SK-N-SH (cell line): ENCODE measurements at regions not wholly inside any gene's neighbourhood (a gene's known extent, or its start where the extent isn't known, plus 50 kb on each side); places are given as distances from the start of the nearest gene placed in this dataset.
A peak's percentile ranks its signal among the peaks of the same experiment; 100 is the strongest.

Source experiments
- CTCF ChIA-PET: fragments of 300-600, 350-600 bp; formaldehyde crosslinking; extraction: SDS; loops from one replicate; lab custom pipeline; 2021; lab: Yijun Ruan, JAX
- POLR2A ChIA-PET: fragments of 350-600 bp; sonication (Branson Sonifier 250); formaldehyde crosslinking; extraction: SDS; loops from one replicate; lab custom pipeline; 2020; ENCODE audit warnings: antibody characterized with exemption, inconsistent platforms; lab: Yijun Ruan, JAX
- DNase-seq: peaks from one replicate; pipeline ENCODE4 v3.0.0; 2012
- H2AFZ ChIP-seq: fragments of 200-600 bp; sonication (generic); 2 replicates; pipeline ENCODE4 v1.8.1; 2016; ENCODE audit warnings: antibody characterized with exemption, mild to moderate bottlenecking, low read depth
- H3F3A ChIP-seq: fragments of 200-600 bp; sonication (generic); replicated peaks from 2 replicates; pipeline ENCODE3; 2016; ENCODE audit warnings: antibody characterized with exemption, mild to moderate bottlenecking; ENCODE audit not compliant: insufficient read depth
- H3K27ac ChIP-seq, 2 experiments: fragments of 200-500 bp in 1 of 2; fragments of 200-600 bp in 1 of 2; sonication (Bioruptor generic) in 1 of 2; sonication (generic), shearing (Covaris generic) in 1 of 2; 2 replicates each; pipeline versions ENCODE4 v1.5.1 to v1.6.1; 2014 to 2016; ENCODE audit warnings: low read depth in 2 of 2, inconsistent platforms in 1 of 2, low read length in 1 of 2, mild to moderate bottlenecking in 1 of 2, mixed read lengths in 1 of 2
- H3K27me3 ChIP-seq: fragments of 200-600 bp; sonication (generic), shearing (Covaris generic); 2 replicates; pipeline ENCODE4 v1.6.1; 2016; ENCODE audit warnings: mixed run types; ENCODE audit not compliant: insufficient read depth
- H3K36me3 ChIP-seq, 2 experiments: fragments of 200-500 bp in 1 of 2; fragments of 200-600 bp in 1 of 2; sonication (Bioruptor generic) in 1 of 2; sonication (generic) in 1 of 2; replicated peaks in 1 of 2; 2 replicates each; pipeline versions ENCODE3 to v1.5.1; 2014 to 2016; ENCODE audit warnings: low read length in 1 of 2, mild to moderate bottlenecking in 1 of 2; ENCODE audit not compliant: insufficient read depth in 2 of 2, control insufficient read depth in 1 of 2
- H3K4me1 ChIP-seq, 2 experiments: fragments of 200-500 bp in 1 of 2; fragments of 200-600 bp in 1 of 2; sonication (Bioruptor generic) in 1 of 2; sonication (generic), shearing (Covaris generic) in 1 of 2; 2 replicates each; pipeline versions ENCODE4 v1.5.1 to v1.6.1; 2014 to 2016; ENCODE audit warnings: low read depth in 1 of 2, low read length in 1 of 2, mixed run types in 1 of 2; ENCODE audit not compliant: insufficient read depth in 2 of 2, control insufficient read depth in 1 of 2
- H3K4me2 ChIP-seq: fragments of 200-600 bp; sonication (generic), shearing (Covaris generic); 2 replicates; pipeline ENCODE4 v1.6.1; 2017; ENCODE audit warnings: mixed run types
- H3K4me3 ChIP-seq, 2 experiments: fragments of 200-500 bp in 1 of 2; fragments of 200-600 bp in 1 of 2; sonication (Bioruptor generic) in 1 of 2; sonication (generic), shearing (Covaris generic) in 1 of 2; 2 replicates each; pipeline versions ENCODE4 v1.5.1 to v1.8.1; 2014 to 2016; ENCODE audit warnings: low read depth in 2 of 2, inconsistent platforms in 1 of 2, low read length in 1 of 2, mild to moderate bottlenecking in 1 of 2, mixed read lengths in 1 of 2, moderate library complexity in 1 of 2
- H3K79me2 ChIP-seq: fragments of 200-600 bp; sonication (generic); 2 replicates; pipeline ENCODE4 v1.8.1; 2017; ENCODE audit warnings: mild to moderate bottlenecking; ENCODE audit not compliant: insufficient read depth
- H3K9ac ChIP-seq: fragments of 200-600 bp; sonication (generic); 2 replicates; pipeline ENCODE4 v1.6.1; 2017; ENCODE audit warnings: mixed run types
- H3K9me2 ChIP-seq: fragments of 200-600 bp; sonication (generic); 2 replicates; pipeline ENCODE4 v1.6.1; 2017; ENCODE audit warnings: mixed run types
- H3K9me3 ChIP-seq: fragments of 200-600 bp; sonication (generic); 2 replicates; pipeline ENCODE4 v1.6.1; 2017; ENCODE audit warnings: mixed run types, mild to moderate bottlenecking, moderate library complexity
- H4K20me1 ChIP-seq: fragments of 200-600 bp; sonication (generic); 2 replicates; pipeline ENCODE4 v1.6.1; 2017; ENCODE audit warnings: mild to moderate bottlenecking, mixed run types; ENCODE audit not compliant: insufficient read depth
- CHD2 ChIP-seq: fragments of 150-350 bp; IDR thresholded peaks from 2 replicates; pipeline ENCODE4 v1.6.1; 2018; ENCODE audit warnings: low read length; ENCODE audit not compliant: partially characterized antibody
- ELF1 ChIP-seq: IDR thresholded peaks from 2 replicates; pipeline ENCODE4 v1.4.0; 2012
- EP300 ChIP-seq, 2 experiments: IDR thresholded peaks; 2 replicates each; pipeline versions ENCODE4 v1.4.0 to v1.6.1; 2012; ENCODE audit warnings: borderline replicate concordance in 1 of 2, low read depth in 1 of 2, low read length in 1 of 2
- EZH2phosphoT487 ChIP-seq: fragments of 200-600 bp; sonication (generic); IDR thresholded peaks from 2 replicates; pipeline ENCODE4 v1.6.1; 2017; ENCODE audit warnings: low read depth, mixed run types, mild to moderate bottlenecking, antibody characterized with exemption, moderate library complexity, borderline replicate concordance
- GABPA ChIP-seq: IDR thresholded peaks from 2 replicates; pipeline ENCODE4 v1.4.0; 2012; ENCODE audit warnings: low read depth, mild to moderate bottlenecking
- IRF3 ChIP-seq: fragments of 150-350 bp; IDR thresholded peaks from 2 replicates; pipeline ENCODE4 v1.6.1; 2016; ENCODE audit warnings: mild to moderate bottlenecking, low read depth, low read length
- MEF2A ChIP-seq: IDR thresholded peaks from 2 replicates; pipeline ENCODE4 v1.4.0; 2012; ENCODE audit warnings: low read depth, borderline replicate concordance
- MXI1 ChIP-seq: IDR thresholded peaks from 2 replicates; pipeline ENCODE4 v1.6.1; 2012; ENCODE audit warnings: mild to moderate bottlenecking, low read depth, low read length, improper control_type of control experiment
- NFIC ChIP-seq: IDR thresholded peaks from 2 replicates; pipeline ENCODE4 v1.4.0; 2012; ENCODE audit warnings: borderline replicate concordance
- NRF1 ChIP-seq: IDR thresholded peaks from 2 replicates; pipeline ENCODE4 v1.6.1; 2012; ENCODE audit warnings: low read depth, mild to moderate bottlenecking, low read length
- PBX3 ChIP-seq: IDR thresholded peaks from 2 replicates; pipeline ENCODE4; 2012
- RAD21 ChIP-seq: IDR thresholded peaks from 2 replicates; pipeline ENCODE4 v1.6.1; 2012; ENCODE audit warnings: mild to moderate bottlenecking, low read length
- RXRA ChIP-seq: IDR thresholded peaks from 2 replicates; pipeline ENCODE4 v1.4.0; 2012; ENCODE audit warnings: low read depth, mild to moderate bottlenecking, borderline replicate concordance
- SIN3A ChIP-seq: IDR thresholded peaks from 2 replicates; pipeline ENCODE4 v1.6.1; 2012; ENCODE audit warnings: low read depth, mild to moderate bottlenecking, low read length, moderate library complexity, borderline replicate concordance
- TCF12 ChIP-seq: IDR thresholded peaks from 2 replicates; pipeline ENCODE4 v1.4.0; 2012
- TF ChIP-seq, protein P1 (sequence below): IDR thresholded peaks from 2 replicates; pipeline ENCODE4 v1.4.0; 2012; ENCODE audit warnings: low read depth, borderline replicate concordance
- TF ChIP-seq, protein P2 (sequence below): fragments of 150-350 bp; IDR thresholded peaks from 2 replicates; pipeline ENCODE4 v1.6.1; 2017; ENCODE audit warnings: antibody characterized with exemption, low read length, low read depth, borderline replicate concordance
- TF ChIP-seq, protein P3 (sequence below): fragments of 200-600 bp; sonication (generic); IDR thresholded peaks from 2 replicates; pipeline ENCODE4 v1.6.1; 2017; ENCODE audit warnings: antibody characterized with exemption, mild to moderate bottlenecking, moderate library complexity
- TF ChIP-seq, protein P4 (sequence below): IDR thresholded peaks from 2 replicates; pipeline ENCODE4 v1.4.0; 2012; ENCODE audit warnings: low read depth, borderline replicate concordance
- TF ChIP-seq, protein P5 (sequence below): IDR thresholded peaks from 2 replicates; pipeline ENCODE4 v1.4.0; 2012; ENCODE audit warnings: low read depth

DNA sequence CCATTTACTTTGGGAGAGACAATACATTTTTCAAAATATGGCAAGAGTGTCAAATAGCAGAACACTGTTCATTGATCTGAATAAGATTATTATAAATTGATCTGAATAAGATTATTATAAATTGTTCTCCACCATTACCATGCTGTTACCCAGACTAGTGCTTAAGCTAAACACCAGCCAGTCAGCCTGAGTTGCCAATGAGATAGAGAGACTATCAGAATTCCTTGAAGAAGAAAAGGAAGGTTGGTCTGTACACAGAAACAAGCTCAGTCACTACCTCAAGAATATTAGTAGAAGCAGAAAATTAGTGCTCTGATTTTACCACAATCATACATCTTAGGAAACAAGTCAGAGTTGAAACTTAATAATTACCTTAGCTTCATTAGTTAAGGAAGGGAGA, 469.8 kb downstream of the FOXG1 start:
- no peak for DNase-seq
- no peaks in the 10 kb centered on the region for H3K27me3 ChIP-seq
- peak overlapping the region; percentile 56 for H3K9ac ChIP-seq
- H3K4me3 ChIP-seq, result peak overlapping the region in 1 of 2 experiments; percentile 41; a peak in 1 of 4 replicates
- TF ChIP-seq IRF3 (no peak), MXI1 (no peak), ELF1 (no peak), GABPA (no peak), NRF1 (no peak), RAD21 (no peak), NFIC (no peak), EZH2phosphoT487 (no peak), PBX3 (no peak), CHD2 (no peak), RXRA (no peak), EP300 (IDR thresholded peaks at IDR 0.05; ENCODE audit: borderline replicate concordance in 1 of 2, low read depth in 1 of 2, low read length in 1 of 2) (no peak), MEF2A (no peak), TCF12 (no peak), SIN3A (no peak)
- TF ChIP-seq, protein P1, sequence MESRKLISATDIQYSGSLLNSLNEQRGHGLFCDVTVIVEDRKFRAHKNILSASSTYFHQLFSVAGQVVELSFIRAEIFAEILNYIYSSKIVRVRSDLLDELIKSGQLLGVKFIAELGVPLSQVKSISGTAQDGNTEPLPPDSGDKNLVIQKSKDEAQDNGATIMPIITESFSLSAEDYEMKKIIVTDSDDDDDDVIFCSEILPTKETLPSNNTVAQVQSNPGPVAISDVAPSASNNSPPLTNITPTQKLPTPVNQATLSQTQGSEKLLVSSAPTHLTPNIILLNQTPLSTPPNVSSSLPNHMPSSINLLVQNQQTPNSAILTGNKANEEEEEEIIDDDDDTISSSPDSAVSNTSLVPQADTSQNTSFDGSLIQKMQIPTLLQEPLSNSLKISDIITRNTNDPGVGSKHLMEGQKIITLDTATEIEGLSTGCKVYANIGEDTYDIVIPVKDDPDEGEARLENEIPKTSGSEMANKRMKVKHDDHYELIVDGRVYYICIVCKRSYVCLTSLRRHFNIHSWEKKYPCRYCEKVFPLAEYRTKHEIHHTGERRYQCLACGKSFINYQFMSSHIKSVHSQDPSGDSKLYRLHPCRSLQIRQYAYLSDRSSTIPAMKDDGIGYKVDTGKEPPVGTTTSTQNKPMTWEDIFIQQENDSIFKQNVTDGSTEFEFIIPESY, result no peak
- TF ChIP-seq, protein P2, sequence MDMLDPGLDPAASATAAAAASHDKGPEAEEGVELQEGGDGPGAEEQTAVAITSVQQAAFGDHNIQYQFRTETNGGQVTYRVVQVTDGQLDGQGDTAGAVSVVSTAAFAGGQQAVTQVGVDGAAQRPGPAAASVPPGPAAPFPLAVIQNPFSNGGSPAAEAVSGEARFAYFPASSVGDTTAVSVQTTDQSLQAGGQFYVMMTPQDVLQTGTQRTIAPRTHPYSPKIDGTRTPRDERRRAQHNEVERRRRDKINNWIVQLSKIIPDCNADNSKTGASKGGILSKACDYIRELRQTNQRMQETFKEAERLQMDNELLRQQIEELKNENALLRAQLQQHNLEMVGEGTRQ, result no peak
- TF ChIP-seq, protein P3, sequence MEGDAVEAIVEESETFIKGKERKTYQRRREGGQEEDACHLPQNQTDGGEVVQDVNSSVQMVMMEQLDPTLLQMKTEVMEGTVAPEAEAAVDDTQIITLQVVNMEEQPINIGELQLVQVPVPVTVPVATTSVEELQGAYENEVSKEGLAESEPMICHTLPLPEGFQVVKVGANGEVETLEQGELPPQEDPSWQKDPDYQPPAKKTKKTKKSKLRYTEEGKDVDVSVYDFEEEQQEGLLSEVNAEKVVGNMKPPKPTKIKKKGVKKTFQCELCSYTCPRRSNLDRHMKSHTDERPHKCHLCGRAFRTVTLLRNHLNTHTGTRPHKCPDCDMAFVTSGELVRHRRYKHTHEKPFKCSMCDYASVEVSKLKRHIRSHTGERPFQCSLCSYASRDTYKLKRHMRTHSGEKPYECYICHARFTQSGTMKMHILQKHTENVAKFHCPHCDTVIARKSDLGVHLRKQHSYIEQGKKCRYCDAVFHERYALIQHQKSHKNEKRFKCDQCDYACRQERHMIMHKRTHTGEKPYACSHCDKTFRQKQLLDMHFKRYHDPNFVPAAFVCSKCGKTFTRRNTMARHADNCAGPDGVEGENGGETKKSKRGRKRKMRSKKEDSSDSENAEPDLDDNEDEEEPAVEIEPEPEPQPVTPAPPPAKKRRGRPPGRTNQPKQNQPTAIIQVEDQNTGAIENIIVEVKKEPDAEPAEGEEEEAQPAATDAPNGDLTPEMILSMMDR, result no peak
- TF ChIP-seq, protein P4, sequence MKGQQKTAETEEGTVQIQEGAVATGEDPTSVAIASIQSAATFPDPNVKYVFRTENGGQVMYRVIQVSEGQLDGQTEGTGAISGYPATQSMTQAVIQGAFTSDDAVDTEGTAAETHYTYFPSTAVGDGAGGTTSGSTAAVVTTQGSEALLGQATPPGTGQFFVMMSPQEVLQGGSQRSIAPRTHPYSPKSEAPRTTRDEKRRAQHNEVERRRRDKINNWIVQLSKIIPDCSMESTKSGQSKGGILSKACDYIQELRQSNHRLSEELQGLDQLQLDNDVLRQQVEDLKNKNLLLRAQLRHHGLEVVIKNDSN, result no peak
- TF ChIP-seq, protein P5, sequence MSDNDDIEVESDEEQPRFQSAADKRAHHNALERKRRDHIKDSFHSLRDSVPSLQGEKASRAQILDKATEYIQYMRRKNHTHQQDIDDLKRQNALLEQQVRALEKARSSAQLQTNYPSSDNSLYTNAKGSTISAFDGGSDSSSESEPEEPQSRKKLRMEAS, result no peak
- ChIA-PET POLR2A (no interaction called here), CTCF (no interaction called here)
- peaks cover 47% of the 10 kb centered on the region for H3F3A ChIP-seq
- H3K36me3 ChIP-seq, result no peaks in the 10 kb centered on the region
- peak overlapping the region; percentile 53 for H2AFZ ChIP-seq
- no peaks in the 10 kb centered on the region for H3K9me2 ChIP-seq
- peaks cover 0 to 43% of the 10 kb centered on the region in 2 experiments; a peak in 2 of 4 replicates for H3K4me1 ChIP-seq
- H3K9me3 ChIP-seq, result no peaks in the 10 kb centered on the region
- peak overlapping the region; percentile 66 for H3K4me2 ChIP-seq
- H4K20me1 ChIP-seq, result no peaks in the 10 kb centered on the region
- peak overlapping the region in 1 of 2 experiments; percentile 95; a peak in 3 of 4 replicates for H3K27ac ChIP-seq
- H3K79me2 ChIP-seq, result no peaks in the 10 kb centered on the region
